LNCAP (cell line): ENCODE measurements at regions not wholly inside any gene's neighbourhood (a gene's known extent, or its start where the extent isn't known, plus 50 kb on each side); places are given as distances from the start of the nearest gene placed in this dataset.

ENCODE experiments used
- TF ChIP-seq, protein P1 (sequence below): fragments of 450-650 bp; IDR thresholded peaks from 2 replicates; pipeline ENCODE4 v1.5.1; 2017; ENCODE audit warnings: mild to moderate bottlenecking

DNA sequence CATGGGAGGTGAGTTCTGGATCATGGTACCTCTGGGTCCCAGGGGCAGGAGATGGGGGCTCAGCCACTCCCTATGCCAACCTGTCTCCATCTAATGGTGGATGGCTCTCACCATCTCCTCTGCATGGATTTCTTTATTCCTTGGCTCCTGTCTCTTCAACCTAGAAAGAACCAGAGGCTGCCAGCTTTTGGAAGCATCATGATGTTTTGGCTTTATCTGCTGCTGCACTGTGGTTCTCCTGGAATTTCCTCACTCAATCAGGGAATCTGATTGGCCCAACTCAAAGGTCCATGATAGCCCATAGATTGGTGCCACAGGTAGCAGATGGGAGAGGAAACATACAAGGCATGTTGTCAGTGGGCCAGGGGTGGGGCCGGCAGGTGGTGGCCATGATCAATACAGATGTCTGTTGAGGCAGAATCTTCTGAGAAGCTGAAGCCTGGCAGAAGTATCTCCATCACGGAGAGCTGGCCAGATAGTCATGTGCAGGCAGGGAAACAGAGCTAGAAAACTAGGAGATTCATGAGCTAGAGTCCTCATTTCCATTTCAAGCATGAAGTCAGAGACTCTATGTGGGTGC is 158.2 kb downstream of the MACROH2A1 start:
- TF ChIP-seq, protein P1, sequence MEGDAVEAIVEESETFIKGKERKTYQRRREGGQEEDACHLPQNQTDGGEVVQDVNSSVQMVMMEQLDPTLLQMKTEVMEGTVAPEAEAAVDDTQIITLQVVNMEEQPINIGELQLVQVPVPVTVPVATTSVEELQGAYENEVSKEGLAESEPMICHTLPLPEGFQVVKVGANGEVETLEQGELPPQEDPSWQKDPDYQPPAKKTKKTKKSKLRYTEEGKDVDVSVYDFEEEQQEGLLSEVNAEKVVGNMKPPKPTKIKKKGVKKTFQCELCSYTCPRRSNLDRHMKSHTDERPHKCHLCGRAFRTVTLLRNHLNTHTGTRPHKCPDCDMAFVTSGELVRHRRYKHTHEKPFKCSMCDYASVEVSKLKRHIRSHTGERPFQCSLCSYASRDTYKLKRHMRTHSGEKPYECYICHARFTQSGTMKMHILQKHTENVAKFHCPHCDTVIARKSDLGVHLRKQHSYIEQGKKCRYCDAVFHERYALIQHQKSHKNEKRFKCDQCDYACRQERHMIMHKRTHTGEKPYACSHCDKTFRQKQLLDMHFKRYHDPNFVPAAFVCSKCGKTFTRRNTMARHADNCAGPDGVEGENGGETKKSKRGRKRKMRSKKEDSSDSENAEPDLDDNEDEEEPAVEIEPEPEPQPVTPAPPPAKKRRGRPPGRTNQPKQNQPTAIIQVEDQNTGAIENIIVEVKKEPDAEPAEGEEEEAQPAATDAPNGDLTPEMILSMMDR, result no peak

DNA sequence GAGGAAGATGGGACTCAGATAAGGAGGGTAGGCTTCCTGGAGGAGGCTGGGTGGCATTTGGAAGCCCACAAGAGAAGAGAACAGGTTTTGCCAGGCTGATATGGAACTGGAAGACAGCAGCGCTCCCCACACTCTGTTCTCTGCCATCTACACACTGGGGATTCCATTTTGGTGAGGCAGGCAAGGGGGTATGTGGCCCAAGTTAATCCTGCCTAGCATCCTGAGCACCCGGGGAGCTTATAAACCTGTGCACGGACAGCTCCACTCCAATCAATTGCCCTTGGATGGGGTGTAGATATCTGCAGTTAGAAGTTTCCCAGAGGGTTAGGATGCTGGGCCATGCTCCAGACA is 158.8 kb downstream of the MACROH2A1 start:
- TF ChIP-seq, protein P1, result no peak

DNA sequence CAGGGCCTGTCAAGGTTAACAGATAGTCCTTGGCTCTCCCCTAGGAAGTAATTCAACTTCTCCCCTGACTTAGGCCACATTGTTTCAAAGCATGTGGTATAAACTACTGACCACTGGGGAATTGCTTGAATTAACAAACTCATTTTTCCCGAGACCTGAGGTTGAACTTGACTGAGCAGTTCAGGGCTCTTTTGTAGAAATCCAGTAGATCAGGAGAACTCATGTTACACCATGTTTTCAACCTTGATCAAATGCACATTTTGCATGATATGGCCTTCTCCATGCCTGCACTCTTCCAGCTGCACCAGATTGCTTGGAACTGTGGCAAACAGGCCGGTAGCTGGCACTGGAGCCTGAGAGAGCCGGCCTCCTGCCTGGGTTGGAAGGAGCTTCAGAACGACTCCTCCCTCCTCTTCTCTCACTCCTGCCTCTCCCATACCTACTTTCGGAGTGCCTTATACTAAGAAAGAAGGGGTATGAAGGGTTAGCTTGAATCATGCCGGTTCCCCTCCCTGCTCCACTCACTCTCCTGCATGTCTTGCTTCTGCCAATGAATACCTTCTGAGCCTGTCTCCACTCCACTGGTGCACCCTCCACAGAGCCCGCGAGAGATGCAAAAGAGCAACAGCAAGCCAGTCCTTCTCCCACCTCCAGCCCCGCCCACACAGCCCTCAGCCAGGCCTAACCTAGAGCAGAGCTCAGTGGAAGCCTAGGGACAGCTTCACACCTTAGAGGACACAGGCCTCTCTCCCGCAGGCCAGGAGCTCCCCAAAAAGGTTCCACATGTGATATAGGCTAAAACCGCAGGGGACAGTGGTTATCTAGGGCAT is 159.4 kb downstream of the MACROH2A1 start:
- TF ChIP-seq, protein P1, result no peak

DNA sequence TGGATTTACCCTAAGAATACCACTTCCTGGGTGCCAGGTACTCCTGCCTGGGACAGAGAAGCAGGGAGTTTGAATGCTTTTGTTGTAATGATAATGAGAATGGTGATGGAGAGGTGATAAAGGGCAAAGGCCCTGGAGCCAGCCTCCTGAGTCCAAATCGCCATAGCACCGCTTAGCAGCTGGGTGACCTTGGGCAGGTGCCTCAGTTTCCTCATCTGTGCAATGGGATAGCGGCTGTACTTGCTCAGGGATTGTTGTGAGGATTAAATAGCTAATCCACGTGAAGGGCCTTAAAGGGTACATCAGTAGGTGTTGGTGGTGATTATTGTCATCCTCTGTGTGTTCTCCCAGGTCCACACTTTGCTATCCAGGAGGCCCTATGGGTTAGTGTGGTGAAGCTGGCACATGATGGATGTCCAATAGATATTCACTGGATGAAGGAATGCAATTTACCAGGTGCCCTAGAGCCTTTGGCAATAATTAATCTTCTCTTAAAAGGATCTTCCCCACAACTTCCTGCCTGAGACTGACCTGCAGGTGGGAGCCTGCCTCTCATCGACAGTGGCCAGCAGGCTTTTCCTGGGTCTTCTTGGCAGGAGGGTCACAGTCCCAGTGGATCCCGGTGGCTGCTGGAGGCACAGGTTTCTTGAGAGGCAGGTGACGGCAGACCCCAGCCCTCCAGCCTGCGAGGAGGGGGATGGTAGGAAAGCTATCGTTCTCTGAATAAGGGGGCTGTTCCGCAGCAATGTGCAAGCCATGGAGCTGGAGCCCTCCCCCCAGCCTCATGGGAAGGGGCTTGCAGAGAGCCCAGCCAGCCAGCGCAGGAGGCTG is 160.2 kb downstream of the MACROH2A1 start:
- TF ChIP-seq, protein P1, result no peak

DNA sequence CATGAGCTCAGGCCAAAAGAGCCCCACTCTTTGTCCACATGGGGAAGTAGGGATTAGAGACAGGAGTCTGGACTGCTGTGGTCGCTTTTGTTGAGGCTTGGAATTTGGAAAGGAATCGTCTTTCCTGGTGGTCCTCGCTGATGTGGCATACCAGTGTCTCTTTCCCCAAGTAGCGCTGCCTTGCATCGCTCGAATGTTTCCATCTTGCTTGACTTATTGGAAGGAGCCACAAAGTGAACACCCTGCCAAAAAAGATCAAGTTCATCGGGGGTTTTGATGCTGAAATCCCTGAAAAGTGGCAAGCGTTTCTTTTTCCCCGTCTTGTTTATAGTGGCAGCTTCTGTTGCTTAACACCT is 161.3 kb downstream of the MACROH2A1 start:
- TF ChIP-seq, protein P1, result no peak

DNA sequence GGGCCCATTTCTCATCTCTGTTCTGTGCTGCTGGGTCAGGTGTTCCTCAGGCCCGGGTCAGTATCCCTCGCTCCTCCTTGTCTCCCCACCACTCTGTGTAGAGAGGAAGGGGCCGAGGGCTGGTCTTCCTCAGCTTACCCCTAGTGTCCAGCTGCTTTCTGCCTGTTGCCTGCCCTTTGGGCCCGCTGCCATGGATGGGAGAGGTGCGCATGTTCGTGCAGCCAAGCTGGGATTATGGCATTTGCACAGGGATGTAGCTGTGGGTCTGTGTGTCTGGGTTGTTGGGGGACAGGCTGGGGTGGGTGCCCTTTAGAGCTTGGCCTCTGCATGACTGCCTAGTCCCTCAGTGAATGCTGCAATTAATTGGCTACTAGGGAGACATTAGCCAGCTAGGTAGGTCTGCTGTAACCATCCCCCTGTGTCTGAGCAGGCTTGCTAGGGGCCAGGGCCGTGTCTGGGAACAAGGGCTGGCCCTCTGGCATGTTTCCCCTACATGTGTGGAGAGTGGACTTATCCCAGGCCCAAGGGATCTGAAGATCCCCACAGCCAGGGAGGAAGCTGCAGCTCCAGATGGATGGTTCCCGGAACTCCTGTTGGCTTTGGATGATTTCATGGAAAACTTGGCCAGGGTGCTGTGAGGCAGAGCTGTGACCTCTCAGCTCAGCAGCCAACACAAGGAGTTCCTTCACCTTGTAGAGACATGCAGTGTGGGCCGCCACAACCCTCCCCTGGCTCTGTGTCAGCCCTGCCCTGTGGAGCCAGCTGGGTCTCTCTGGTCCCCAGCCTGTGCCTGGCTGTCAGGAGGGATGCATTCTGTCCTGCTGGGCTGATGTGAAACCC is 161.9 kb downstream of the MACROH2A1 start:
- TF ChIP-seq, protein P1, result no peak
